H9 (cell line): ENCODE measurements at regions not wholly inside any gene's neighbourhood (a gene's known extent, or its start where the extent isn't known, plus 50 kb on each side); places are given as distances from the start of the nearest gene placed in this dataset.

Experiments used
- DNase-seq: peaks from one replicate; pipeline ENCODE4 v3.0.0-alpha.2; 2017
- H2AFZ ChIP-seq: one replicate; pipeline ENCODE4 v1.6.1; 2013; ENCODE audit warnings: mild to moderate bottlenecking, low read length, control low read depth, moderate library complexity
- H2AK5ac ChIP-seq: 2 replicates; pipeline ENCODE4 v1.6.1; 2013; ENCODE audit warnings: low read length, control low read depth, mixed read lengths; ENCODE audit not compliant: insufficient read length
- H2BK120ac ChIP-seq: one replicate; pipeline ENCODE4 v1.6.1; 2013; ENCODE audit warnings: low read depth, mild to moderate bottlenecking, low read length, control low read depth, inconsistent platforms; ENCODE audit not compliant: poor library complexity, severe bottlenecking
- H2BK12ac ChIP-seq: 2 replicates; pipeline ENCODE4 v1.6.1; 2013; ENCODE audit warnings: low read length, control low read depth, mixed read lengths, low read depth; ENCODE audit not compliant: insufficient read length
- H2BK15ac ChIP-seq: 2 replicates; pipeline ENCODE4 v1.6.1; 2013; ENCODE audit warnings: low read depth, low read length, control low read depth
- H2BK20ac ChIP-seq: one replicate; pipeline ENCODE4 v1.6.1; 2013; ENCODE audit warnings: low read depth, mild to moderate bottlenecking, low read length, control low read depth, inconsistent platforms; ENCODE audit not compliant: poor library complexity, severe bottlenecking
- H2BK5ac ChIP-seq: 2 replicates; pipeline ENCODE4 v1.6.1; 2013; ENCODE audit warnings: low read length, control low read depth, mixed read lengths; ENCODE audit not compliant: insufficient read length
- H3K14ac ChIP-seq: 2 replicates; pipeline ENCODE4 v1.6.1; 2013; ENCODE audit warnings: low read length, control low read depth; ENCODE audit not compliant: insufficient read depth
- H3K18ac ChIP-seq: 2 replicates; pipeline ENCODE4 v1.6.1; 2013; ENCODE audit warnings: low read depth, mild to moderate bottlenecking, mixed read lengths, low read length, control low read depth; ENCODE audit not compliant: insufficient read length
- H3K23ac ChIP-seq: 2 replicates; pipeline ENCODE4 v1.6.1; 2013; ENCODE audit warnings: low read length, control low read depth, mixed read lengths, low read depth; ENCODE audit not compliant: insufficient read length
- H3K23me2 ChIP-seq: 2 replicates; pipeline ENCODE4 v1.6.1; 2013; ENCODE audit warnings: low read depth, mild to moderate bottlenecking, mixed read lengths, low read length, control low read depth; ENCODE audit not compliant: insufficient read length, poor library complexity, severe bottlenecking
- H3K27ac ChIP-seq: 2 replicates; pipeline ENCODE4 v1.5.1; 2013; ENCODE audit warnings: low read length, control low read depth, mixed read lengths, low read depth; ENCODE audit not compliant: insufficient read length
- H3K27me3 ChIP-seq: 2 replicates; pipeline ENCODE4 v1.6.1; 2013; ENCODE audit warnings: low read length, control low read depth, inconsistent platforms; ENCODE audit not compliant: insufficient read depth
- H3K4ac ChIP-seq: 2 replicates; pipeline ENCODE4 v1.6.1; 2013; ENCODE audit warnings: low read depth, mild to moderate bottlenecking, control low read depth, inconsistent platforms, low read length, moderate library complexity
- H3K4me1 ChIP-seq: 2 replicates; pipeline ENCODE4 v1.6.1; 2013; ENCODE audit warnings: low read length, control low read depth, inconsistent platforms; ENCODE audit not compliant: insufficient read depth
- H3K4me2 ChIP-seq: 2 replicates; pipeline ENCODE4 v1.6.1; 2013; ENCODE audit warnings: low read length, control low read depth, mixed read lengths; ENCODE audit not compliant: insufficient read length, insufficient read depth
- H3K56ac ChIP-seq: 2 replicates; pipeline ENCODE4 v1.6.1; 2013; ENCODE audit warnings: low read depth, mild to moderate bottlenecking, mixed read lengths, low read length, control low read depth; ENCODE audit not compliant: insufficient read length
- H3K79me1 ChIP-seq: 2 replicates; pipeline ENCODE4 v1.6.1; 2013; ENCODE audit warnings: low read depth, mild to moderate bottlenecking, moderate library complexity, low read length, control low read depth, inconsistent platforms; ENCODE audit not compliant: insufficient read depth, poor library complexity, severe bottlenecking
- H3K79me2 ChIP-seq: 2 replicates; pipeline ENCODE4 v1.6.1; 2013; ENCODE audit warnings: low read length, control low read depth, inconsistent platforms; ENCODE audit not compliant: insufficient read depth
- H3K9ac ChIP-seq: 2 replicates; pipeline ENCODE4 v1.6.1; 2013; ENCODE audit warnings: low read length, control low read depth, mixed read lengths; ENCODE audit not compliant: insufficient read length; ENCODE audit errors: extremely low read depth
- H3K9me3 ChIP-seq: one replicate; pipeline ENCODE4 v1.6.1; 2013; ENCODE audit warnings: low read depth, low read length, inconsistent platforms; ENCODE audit not compliant: control insufficient read depth
- H3T11ph ChIP-seq: one replicate; pipeline ENCODE4 v1.6.1; 2013; ENCODE audit warnings: mild to moderate bottlenecking, low read length, control low read depth, inconsistent platforms
- H4K20me1 ChIP-seq: one replicate; pipeline ENCODE4 v1.6.1; 2013; ENCODE audit not compliant: control insufficient read depth, insufficient read length, insufficient read depth
- H4K5ac ChIP-seq: 2 replicates; pipeline ENCODE4 v1.6.1; 2013; ENCODE audit warnings: low read depth, mild to moderate bottlenecking, mixed read lengths, low read length, control low read depth; ENCODE audit not compliant: insufficient read length
- H4K8ac ChIP-seq: replicated peaks from 2 replicates; pipeline ENCODE4 v1.6.1; 2013; ENCODE audit warnings: low read length, control low read depth, mixed read lengths, low read depth; ENCODE audit not compliant: insufficient read length
- H4K91ac ChIP-seq: 2 replicates; pipeline ENCODE4 v1.6.1; 2013; ENCODE audit warnings: low read depth, mild to moderate bottlenecking, moderate library complexity, mixed read lengths, low read length, control low read depth; ENCODE audit not compliant: insufficient read length
- H3K27ac Mint-ChIP-seq, 3 experiments: 2 replicates in 2 of 3; 3 replicates in 1 of 3; pipeline ENCODE4 v1.8.0; 2020 to 2021; ENCODE audit warnings: mixed read lengths in 3 of 3, mild to moderate bottlenecking in 1 of 3, moderate library complexity in 1 of 3
- H3K27me3 Mint-ChIP-seq: 2 replicates; pipeline ENCODE4 v1.8.0; 2021; ENCODE audit warnings: low read depth, mild to moderate bottlenecking, moderate library complexity, mixed read lengths
- H3K36me3 Mint-ChIP-seq, 3 experiments: 2 replicates in 2 of 3; 3 replicates in 1 of 3; pipeline ENCODE4 v1.8.0; 2020 to 2021; ENCODE audit warnings: low read depth in 3 of 3, mixed read lengths in 3 of 3; ENCODE audit not compliant: insufficient read depth in 1 of 3
- H3K4me1 Mint-ChIP-seq, 2 experiments: 2 replicates each; pipeline ENCODE4 v1.8.0; 2020; ENCODE audit warnings: mixed read lengths in 2 of 2
- H3K4me3 Mint-ChIP-seq, 2 experiments: 2 replicates in 1 of 2; 3 replicates in 1 of 2; pipeline ENCODE4 v1.8.0; 2020 to 2021; ENCODE audit warnings: mild to moderate bottlenecking in 2 of 2, mixed read lengths in 2 of 2, moderate library complexity in 1 of 2
- H3K9me3 Mint-ChIP-seq, 2 experiments: 2 replicates in 1 of 2; 3 replicates in 1 of 2; pipeline ENCODE4 v1.8.0; 2020; ENCODE audit warnings: mild to moderate bottlenecking in 2 of 2, mixed read lengths in 2 of 2, moderate library complexity in 1 of 2
- WGBS: extraction: QIAGEN DNeasy Blood & Tissue Kit; methylation state at CpG from one replicate; pipeline ENCODE4 v1.1.7; 2013; ENCODE audit warnings: missing lambda C conversion rate, low lambda C conversion rate, mixed read lengths; ENCODE audit not compliant: insufficient read length; ENCODE audit errors: extremely low coverage; 5-methylcytosine and 5-hydroxymethylcytosine counted together
- TF ChIP-seq, protein P1 (sequence below): fragments of 200-600 bp; sonication (generic); conservative IDR thresholded peaks from 3 replicates; pipeline ENCODE4 v1.8.0; 2021; ENCODE audit warnings: antibody characterized with exemption, mild to moderate bottlenecking

DNA sequence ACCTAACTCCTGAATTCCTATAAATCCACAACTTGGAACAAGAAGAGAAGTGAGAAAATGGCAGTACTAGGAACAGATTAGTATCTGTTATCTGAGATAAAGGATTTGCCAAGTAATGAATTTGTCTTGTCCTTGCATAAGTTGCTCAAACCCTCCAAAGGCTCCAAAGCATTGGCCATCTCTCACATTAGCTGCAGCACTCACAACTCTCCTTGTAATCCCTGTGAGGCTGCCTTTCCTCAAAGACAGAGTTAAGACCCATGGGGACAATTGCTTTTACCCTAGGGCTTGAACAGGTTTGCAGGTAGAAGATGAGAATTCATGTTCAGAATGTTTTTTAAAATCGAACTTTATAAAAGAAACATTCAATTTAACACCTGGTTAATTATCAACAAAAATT is 1702.2 kb downstream of the EFNB2 start:
- H4K5ac ChIP-seq, result no peak overlapping the region
- H2BK20ac ChIP-seq, result no peak overlapping the region
- H3K36me3 Mint-ChIP-seq, result no peaks in the 10 kb centered on the region; a peak in 1 of 7 replicates
- no peak overlapping the region for H3K14ac ChIP-seq
- no peaks in the 10 kb centered on the region for H3K27me3 ChIP-seq
- no peak overlapping the region for H2BK120ac ChIP-seq
- no peak overlapping the region for H2AK5ac ChIP-seq
- no peaks in the 10 kb centered on the region; a peak in 1 of 5 replicates for H3K9me3 Mint-ChIP-seq
- H4K91ac ChIP-seq, result no peak overlapping the region
- WGBS, result no CpG with 5 or more reads among the region's 1 CpG
- no peak for DNase-seq
- H3K27ac Mint-ChIP-seq, result no peak overlapping the region
- H3K18ac ChIP-seq, result no peak overlapping the region
- no peak overlapping the region for H2AFZ ChIP-seq
- H3K27ac ChIP-seq, result no peak overlapping the region
- H3K4me2 ChIP-seq, result no peak overlapping the region
- H2BK15ac ChIP-seq, result no peak overlapping the region
- H3K9me3 ChIP-seq, result no peaks in the 10 kb centered on the region
- no peaks in the 10 kb centered on the region for H3K27me3 Mint-ChIP-seq
- no peak overlapping the region for H3K4ac ChIP-seq
- H3K23ac ChIP-seq, result no peak overlapping the region
- TF ChIP-seq, protein P1, sequence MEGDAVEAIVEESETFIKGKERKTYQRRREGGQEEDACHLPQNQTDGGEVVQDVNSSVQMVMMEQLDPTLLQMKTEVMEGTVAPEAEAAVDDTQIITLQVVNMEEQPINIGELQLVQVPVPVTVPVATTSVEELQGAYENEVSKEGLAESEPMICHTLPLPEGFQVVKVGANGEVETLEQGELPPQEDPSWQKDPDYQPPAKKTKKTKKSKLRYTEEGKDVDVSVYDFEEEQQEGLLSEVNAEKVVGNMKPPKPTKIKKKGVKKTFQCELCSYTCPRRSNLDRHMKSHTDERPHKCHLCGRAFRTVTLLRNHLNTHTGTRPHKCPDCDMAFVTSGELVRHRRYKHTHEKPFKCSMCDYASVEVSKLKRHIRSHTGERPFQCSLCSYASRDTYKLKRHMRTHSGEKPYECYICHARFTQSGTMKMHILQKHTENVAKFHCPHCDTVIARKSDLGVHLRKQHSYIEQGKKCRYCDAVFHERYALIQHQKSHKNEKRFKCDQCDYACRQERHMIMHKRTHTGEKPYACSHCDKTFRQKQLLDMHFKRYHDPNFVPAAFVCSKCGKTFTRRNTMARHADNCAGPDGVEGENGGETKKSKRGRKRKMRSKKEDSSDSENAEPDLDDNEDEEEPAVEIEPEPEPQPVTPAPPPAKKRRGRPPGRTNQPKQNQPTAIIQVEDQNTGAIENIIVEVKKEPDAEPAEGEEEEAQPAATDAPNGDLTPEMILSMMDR, result no peak
- H3K23me2 ChIP-seq, result no peaks in the 10 kb centered on the region
- H3T11ph ChIP-seq, result no peak overlapping the region
- no peak overlapping the region for H4K8ac ChIP-seq
- no peaks in the 10 kb centered on the region; the same call in 1 of the 2 replicates for H3K4me1 ChIP-seq
- no peak overlapping the region for H3K56ac ChIP-seq
- H2BK5ac ChIP-seq, result no peak overlapping the region
- peaks cover 11 to 13% of the 10 kb centered on the region in 2 experiments for H3K4me1 Mint-ChIP-seq
- no peaks in the 10 kb centered on the region for H4K20me1 ChIP-seq
- no peaks in the 10 kb centered on the region for H3K79me1 ChIP-seq
- H2BK12ac ChIP-seq, result no peak overlapping the region
- no peak overlapping the region for H3K4me3 Mint-ChIP-seq
- H3K79me2 ChIP-seq, result no peaks in the 10 kb centered on the region
- no peak overlapping the region for H3K9ac ChIP-seq
